ENCODE measurements at regions not wholly inside any gene's neighbourhood (a gene's known extent, or its start where the extent isn't known, plus 50 kb on each side); places are given as distances from the start of the nearest gene placed in this dataset.

- Histone ChIP-seq H3K9me3 (ENCODE audit: low read length) (no peaks in the 10 kb centered on the region), H2AFZ (ENCODE audit: low read length) (no peak overlapping the region), H3K27me3 (ENCODE audit: insufficient read depth, low read length) (no peaks in the 10 kb centered on the region; the same call in 1 of the 2 replicates), H4K20me1 (ENCODE audit: insufficient read depth, low read length) (no peaks in the 10 kb centered on the region), H3K4me3 (ENCODE audit: low read depth, low read length, poor library complexity, severe bottlenecking) (no peak overlapping the region), H3K9ac (ENCODE audit: low read length) (no peak overlapping the region), H3K4me1 (ENCODE audit: insufficient read depth, low read length, severe bottlenecking) (no peaks in the 10 kb centered on the region), H3K9me2 (ENCODE audit: low read depth, low read length) (no peaks in the 10 kb centered on the region), H3K4me2 (ENCODE audit: low read length) (no peak overlapping the region), H3K27ac (ENCODE audit: low read depth, low read length, poor library complexity, severe bottlenecking) (no peak overlapping the region), H3K79me2 (ENCODE audit: insufficient read depth, low read length) (no peaks in the 10 kb centered on the region), H3K36me3 (ENCODE audit: insufficient read depth, low read length) (no peaks in the 10 kb centered on the region), H3F3A (ENCODE audit: insufficient read depth, low read length) (no peaks in the 10 kb centered on the region)
- no peak for TF ChIP-seq CTCF (IDR thresholded peaks at IDR 0.05; ENCODE audit: low read length)
Observed at GRCh38 chr11:116257092-116257491, 515.7 kb downstream of the BUD13 start.

GRCh38 chr11:116256215-116256614, 516.6 kb downstream of the BUD13 start:
- Histone ChIP-seq H3K4me3 (ENCODE audit: low read depth, low read length, poor library complexity, severe bottlenecking) (no peak overlapping the region), H3K9me2 (ENCODE audit: low read depth, low read length) (no peaks in the 10 kb centered on the region), H3K36me3 (ENCODE audit: insufficient read depth, low read length) (no peaks in the 10 kb centered on the region), H3F3A (ENCODE audit: insufficient read depth, low read length) (no peaks in the 10 kb centered on the region), H4K20me1 (ENCODE audit: insufficient read depth, low read length) (no peaks in the 10 kb centered on the region), H3K27me3 (ENCODE audit: insufficient read depth, low read length) (no peaks in the 10 kb centered on the region; the same call in 1 of the 2 replicates), H2AFZ (ENCODE audit: low read length) (no peak overlapping the region), H3K4me1 (ENCODE audit: insufficient read depth, low read length, severe bottlenecking) (no peaks in the 10 kb centered on the region), H3K9ac (ENCODE audit: low read length) (no peak overlapping the region), H3K27ac (ENCODE audit: low read depth, low read length, poor library complexity, severe bottlenecking) (no peak overlapping the region), H3K9me3 (ENCODE audit: low read length) (no peaks in the 10 kb centered on the region), H3K79me2 (ENCODE audit: insufficient read depth, low read length) (no peaks in the 10 kb centered on the region), H3K4me2 (ENCODE audit: low read length) (no peak overlapping the region)
- TF ChIP-seq EZH2 (IDR thresholded peaks at IDR 0.05; ENCODE audit: borderline replicate concordance, low read length) (no peak), CTCF (IDR thresholded peaks at IDR 0.05; ENCODE audit: low read length) (no peak)

GRCh38 chr11:116255321-116255953, 517.4 kb downstream of the BUD13 start:
- H3K9ac ChIP-seq (ENCODE audit: low read length): no peak overlapping the region
- no peak overlapping the region for H3K27ac ChIP-seq (ENCODE audit: low read depth, low read length, poor library complexity, severe bottlenecking)
- no peaks in the 10 kb centered on the region for H3K36me3 ChIP-seq (ENCODE audit: insufficient read depth, low read length)
- TF ChIP-seq EZH2 (IDR thresholded peaks at IDR 0.05; ENCODE audit: borderline replicate concordance, low read length): no peak
- TF ChIP-seq CTCF (IDR thresholded peaks at IDR 0.05; ENCODE audit: low read length): no peak
- H3K4me2 ChIP-seq (ENCODE audit: low read length): no peak overlapping the region
- no peaks in the 10 kb centered on the region for H3K9me2 ChIP-seq (ENCODE audit: low read depth, low read length)
- no peaks in the 10 kb centered on the region for H3F3A ChIP-seq (ENCODE audit: insufficient read depth, low read length)
- no peaks in the 10 kb centered on the region; the same call in 1 of the 2 replicates for H3K27me3 ChIP-seq (ENCODE audit: insufficient read depth, low read length)
- no peak overlapping the region for H2AFZ ChIP-seq (ENCODE audit: low read length)
- H4K20me1 ChIP-seq (ENCODE audit: insufficient read depth, low read length): no peaks in the 10 kb centered on the region
- H3K79me2 ChIP-seq (ENCODE audit: insufficient read depth, low read length): no peaks in the 10 kb centered on the region
- H3K9me3 ChIP-seq (ENCODE audit: low read length): no peaks in the 10 kb centered on the region
- H3K4me1 ChIP-seq (ENCODE audit: insufficient read depth, low read length, severe bottlenecking): no peaks in the 10 kb centered on the region
- no peak overlapping the region for H3K4me3 ChIP-seq (ENCODE audit: low read depth, low read length, poor library complexity, severe bottlenecking)

Data from OCI-LY1 (cell line).